Neural progenitor cell (in vitro differentiated cells): ENCODE measurements at regions not wholly inside any gene's neighbourhood (a gene's known extent, or its start where the extent isn't known, plus 50 kb on each side); places are given as distances from the start of the nearest gene placed in this dataset.
"Not testable (repeated sequence)": the region's sequence is repeated elsewhere in the genome, so short reads cannot be mapped to it uniquely, and the experiment has no call there.

Experiments
- DNase-seq: peaks from one replicate; pipeline ENCODE4 v3.0.0-alpha.2; 2016; ENCODE audit warnings: low spot score
- H2AFZ ChIP-seq: fragments of 200-600 bp; sonication (generic); replicated peaks from 2 replicates; pipeline ENCODE4 v1.6.1; 2016; ENCODE audit warnings: antibody characterized with exemption
- H3F3A ChIP-seq: fragments of 200-600 bp; sonication (generic); 2 replicates; pipeline ENCODE4 v1.6.1; 2016; ENCODE audit warnings: antibody characterized with exemption, low read depth
- H3K27ac ChIP-seq: fragments of 200-600 bp; sonication (generic); 2 replicates; pipeline ENCODE4 v1.5.1; 2016; ENCODE audit warnings: mild to moderate bottlenecking
- H3K27me3 ChIP-seq: fragments of 200-600 bp; sonication (generic); 2 replicates; pipeline ENCODE4 v1.6.1; 2016; ENCODE audit warnings: mild to moderate bottlenecking, moderate library complexity
- H3K36me3 ChIP-seq: fragments of 200-600 bp; sonication (generic); 2 replicates; pipeline ENCODE4 v1.5.1; 2016
- H3K4me1 ChIP-seq: fragments of 200-600 bp; sonication (generic); 2 replicates; pipeline ENCODE4 v1.6.1; 2016; ENCODE audit warnings: mixed run types
- H3K4me2 ChIP-seq: fragments of 200-600 bp; sonication (generic); 2 replicates; pipeline ENCODE4 v1.6.1; 2016
- H3K4me3 ChIP-seq: fragments of 200-600 bp; sonication (generic); 2 replicates; pipeline ENCODE4 v1.5.1; 2016
- H3K79me2 ChIP-seq: fragments of 200-600 bp; sonication (generic); 2 replicates; pipeline ENCODE4 v1.6.1; 2016; ENCODE audit warnings: low read depth
- H3K9ac ChIP-seq: fragments of 200-600 bp; sonication (generic); 2 replicates; pipeline ENCODE4 v1.6.1; 2016
- H3K9me3 ChIP-seq: fragments of 200-600 bp; sonication (generic); 2 replicates; pipeline ENCODE4 v1.5.1; 2016; ENCODE audit warnings: low read depth
- H4K20me1 ChIP-seq: fragments of 200-600 bp; sonication (generic); 2 replicates; pipeline ENCODE4 v1.6.1; 2016; ENCODE audit warnings: low read depth
- H3K27ac Mint-ChIP-seq: 3 replicates; pipeline ENCODE4 v1.8.0; 2021; ENCODE audit warnings: mixed read lengths
- H3K27me3 Mint-ChIP-seq: 2 replicates; pipeline ENCODE4 v1.8.0; 2022; ENCODE audit warnings: low read depth, mild to moderate bottlenecking, inconsistent platforms, moderate library complexity, mixed read lengths; ENCODE audit not compliant: insufficient read depth
- H3K36me3 Mint-ChIP-seq: 3 replicates; pipeline ENCODE4 v1.8.0; 2021; ENCODE audit warnings: mixed read lengths
- H3K4me1 Mint-ChIP-seq: 3 replicates; pipeline ENCODE4 v1.8.0; 2021; ENCODE audit warnings: mixed read lengths
- H3K4me3 Mint-ChIP-seq: 3 replicates; pipeline ENCODE4 v1.8.0; 2021; ENCODE audit warnings: mild to moderate bottlenecking, moderate library complexity, mixed read lengths
- H3K9me3 Mint-ChIP-seq: 3 replicates; pipeline ENCODE4 v1.8.0; 2020; ENCODE audit warnings: mixed read lengths
- EZH2 ChIP-seq: fragments of 200-600 bp; sonication (generic); IDR thresholded peaks from 2 replicates; pipeline ENCODE4 v1.6.1; 2017; ENCODE audit warnings: antibody characterized with exemption, mild to moderate bottlenecking, moderate library complexity
- EZH2phosphoT487 ChIP-seq: fragments of 200-600 bp; sonication (generic); IDR thresholded peaks from 2 replicates; pipeline ENCODE4 v1.6.1; 2017; ENCODE audit warnings: antibody characterized with exemption
- TF ChIP-seq, protein P1 (sequence below): fragments of 200-600 bp; sonication (generic); IDR thresholded peaks from 2 replicates; pipeline ENCODE4 v1.5.1; 2017; ENCODE audit warnings: antibody characterized with exemption, mild to moderate bottlenecking

GRCh38 chr17:64732336-64733006, 70.4 kb upstream of the SMURF2 start:
- no peak overlapping the region for H2AFZ ChIP-seq
- TF ChIP-seq EZH2phosphoT487: no peak
- TF ChIP-seq, protein P1, sequence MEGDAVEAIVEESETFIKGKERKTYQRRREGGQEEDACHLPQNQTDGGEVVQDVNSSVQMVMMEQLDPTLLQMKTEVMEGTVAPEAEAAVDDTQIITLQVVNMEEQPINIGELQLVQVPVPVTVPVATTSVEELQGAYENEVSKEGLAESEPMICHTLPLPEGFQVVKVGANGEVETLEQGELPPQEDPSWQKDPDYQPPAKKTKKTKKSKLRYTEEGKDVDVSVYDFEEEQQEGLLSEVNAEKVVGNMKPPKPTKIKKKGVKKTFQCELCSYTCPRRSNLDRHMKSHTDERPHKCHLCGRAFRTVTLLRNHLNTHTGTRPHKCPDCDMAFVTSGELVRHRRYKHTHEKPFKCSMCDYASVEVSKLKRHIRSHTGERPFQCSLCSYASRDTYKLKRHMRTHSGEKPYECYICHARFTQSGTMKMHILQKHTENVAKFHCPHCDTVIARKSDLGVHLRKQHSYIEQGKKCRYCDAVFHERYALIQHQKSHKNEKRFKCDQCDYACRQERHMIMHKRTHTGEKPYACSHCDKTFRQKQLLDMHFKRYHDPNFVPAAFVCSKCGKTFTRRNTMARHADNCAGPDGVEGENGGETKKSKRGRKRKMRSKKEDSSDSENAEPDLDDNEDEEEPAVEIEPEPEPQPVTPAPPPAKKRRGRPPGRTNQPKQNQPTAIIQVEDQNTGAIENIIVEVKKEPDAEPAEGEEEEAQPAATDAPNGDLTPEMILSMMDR: no peak
- TF ChIP-seq EZH2: no peak
- no peaks in the 10 kb centered on the region for H4K20me1 ChIP-seq
- no peaks in the 10 kb centered on the region for H3K27me3 ChIP-seq
- no peaks in the 10 kb centered on the region for H3K4me1 ChIP-seq
- H3K27ac ChIP-seq: no peak overlapping the region
- Mint-ChIP-seq H3K27me3 (peaks cover 9% of the 10 kb centered on the region), H3K9me3 (no peaks in the 10 kb centered on the region), H3K27ac (no peak overlapping the region), H3K36me3 (no peaks in the 10 kb centered on the region), H3K4me3 (no peak overlapping the region), H3K4me1 (no peaks in the 10 kb centered on the region)
- no peak overlapping the region for H3K4me3 ChIP-seq
- no peak for DNase-seq
- no peak overlapping the region for H3K4me2 ChIP-seq
- no peaks in the 10 kb centered on the region for H3K9me3 ChIP-seq
- no peaks in the 10 kb centered on the region for H3F3A ChIP-seq
- H3K79me2 ChIP-seq: no peaks in the 10 kb centered on the region
- H3K9ac ChIP-seq: no peak overlapping the region
- H3K36me3 ChIP-seq: no peaks in the 10 kb centered on the region

GRCh38 chr17:64730023-64730422, 67.9 kb upstream of the SMURF2 start:
- H3K9me3 Mint-ChIP-seq, H3K27ac Mint-ChIP-seq, H3K4me1 Mint-ChIP-seq, H3K4me2 ChIP-seq, H3K4me3 Mint-ChIP-seq, H3K79me2 ChIP-seq, H3K27me3 Mint-ChIP-seq, H3K4me1 ChIP-seq, H3K9me3 ChIP-seq, H3K4me3 ChIP-seq, H3F3A ChIP-seq, H2AFZ ChIP-seq, DNase-seq, H4K20me1 ChIP-seq, H3K27ac ChIP-seq, H3K27me3 ChIP-seq, H3K36me3 ChIP-seq, H3K36me3 Mint-ChIP-seq, H3K9ac ChIP-seq: not testable (repeated sequence)

- H3K4me3 Mint-ChIP-seq: no peak overlapping the region
- Histone ChIP-seq H3K4me2 (no peak overlapping the region), H3K9me3 (no peaks in the 10 kb centered on the region), H2AFZ (no peak overlapping the region), H4K20me1 (no peaks in the 10 kb centered on the region), H3K27me3 (no peaks in the 10 kb centered on the region), H3K4me3 (no peak overlapping the region), H3F3A (no peaks in the 10 kb centered on the region), H3K36me3 (no peaks in the 10 kb centered on the region), H3K27ac (no peak overlapping the region), H3K4me1 (no peaks in the 10 kb centered on the region), H3K79me2 (no peaks in the 10 kb centered on the region), H3K9ac (no peak overlapping the region)
- TF ChIP-seq EZH2phosphoT487: no peak
- TF ChIP-seq EZH2: no peak
- TF ChIP-seq, protein P1: no peak
- peaks cover 5% of the 10 kb centered on the region for H3K27me3 Mint-ChIP-seq
- H3K27ac Mint-ChIP-seq: no peak overlapping the region
- no peaks in the 10 kb centered on the region for H3K36me3 Mint-ChIP-seq
- no peak for DNase-seq
- no peaks in the 10 kb centered on the region for H3K4me1 Mint-ChIP-seq
- no peaks in the 10 kb centered on the region for H3K9me3 Mint-ChIP-seq
These were observed 67.1 kb upstream of the SMURF2 start for GRCh38 chr17:64729201-64729600.

DNA sequence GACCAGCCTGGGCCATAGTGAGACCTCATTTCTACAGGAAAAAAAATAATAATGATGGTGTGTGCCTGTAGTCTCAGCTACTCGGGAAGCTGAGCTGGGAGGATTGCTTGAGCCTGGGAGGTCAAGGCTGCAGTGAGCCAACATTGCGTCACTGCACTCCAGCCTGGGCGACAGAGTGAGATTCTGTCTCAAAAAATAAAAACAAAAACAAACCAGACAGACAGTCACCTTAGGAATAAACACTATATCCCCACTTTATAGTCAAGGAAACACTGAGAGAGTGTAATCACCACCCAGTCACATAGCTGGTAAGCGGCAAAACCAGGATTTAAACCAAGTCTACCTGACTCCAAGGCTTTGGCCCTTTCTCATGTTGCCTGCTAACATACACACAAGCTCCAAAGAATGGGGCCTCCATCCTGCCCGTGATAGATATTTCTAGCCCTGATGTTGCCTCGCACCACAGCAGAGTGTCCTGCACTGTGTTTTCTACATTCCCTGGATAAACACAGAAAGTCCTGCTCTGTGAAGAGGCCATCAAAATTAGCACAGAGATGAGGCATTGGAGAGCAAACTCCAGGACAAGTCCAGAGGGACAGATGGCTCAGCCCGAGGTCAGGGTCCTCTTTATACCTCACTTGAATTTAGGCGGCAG, 66.1 kb upstream of the SMURF2 start:
- Mint-ChIP-seq H3K4me3 (no peak overlapping the region), H3K36me3 (no peaks in the 10 kb centered on the region), H3K9me3 (no peaks in the 10 kb centered on the region), H3K4me1 (no peaks in the 10 kb centered on the region), H3K27ac (no peak overlapping the region), H3K27me3 (peaks cover 5% of the 10 kb centered on the region)
- H3K27me3 ChIP-seq: no peaks in the 10 kb centered on the region
- H3F3A ChIP-seq: no peaks in the 10 kb centered on the region
- H3K79me2 ChIP-seq: no peaks in the 10 kb centered on the region
- no peak for TF ChIP-seq EZH2phosphoT487
- H3K27ac ChIP-seq: no peak overlapping the region
- no peak overlapping the region for H3K4me3 ChIP-seq
- no peak for DNase-seq
- H3K9me3 ChIP-seq: no peaks in the 10 kb centered on the region
- H3K9ac ChIP-seq: no peak overlapping the region
- no peaks in the 10 kb centered on the region for H3K36me3 ChIP-seq
- no peak overlapping the region for H3K4me2 ChIP-seq
- H3K4me1 ChIP-seq: no peaks in the 10 kb centered on the region
- no peak overlapping the region for H2AFZ ChIP-seq
- H4K20me1 ChIP-seq: no peaks in the 10 kb centered on the region

DNA sequence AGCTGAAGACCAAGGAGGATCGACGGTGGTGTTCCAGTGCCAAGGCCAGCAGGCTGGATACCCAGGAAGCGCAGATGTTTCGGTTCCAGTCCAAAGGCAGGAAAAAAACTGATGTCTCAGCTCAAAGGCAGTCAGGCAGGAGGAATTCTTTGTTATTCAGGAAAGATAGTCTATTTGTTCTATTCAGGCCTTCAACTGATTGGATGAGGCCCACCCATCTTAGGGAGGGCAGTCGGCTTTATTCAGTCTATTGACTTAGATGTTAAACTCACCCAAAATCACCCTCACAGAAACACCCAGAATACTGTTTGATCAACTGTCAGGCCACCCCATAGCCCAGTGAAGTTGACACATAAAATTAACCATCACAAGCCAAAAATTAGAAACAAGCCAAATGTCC, 63.9 kb upstream of the SMURF2 start:
- H3K27ac Mint-ChIP-seq, H3K27me3 ChIP-seq, H2AFZ ChIP-seq, H3K9me3 Mint-ChIP-seq, H3K9me3 ChIP-seq, H3K4me1 ChIP-seq, H3K4me1 Mint-ChIP-seq, H3K36me3 Mint-ChIP-seq, H3K79me2 ChIP-seq, H3K36me3 ChIP-seq, H3K9ac ChIP-seq, H3K4me3 Mint-ChIP-seq, H4K20me1 ChIP-seq, H3K4me3 ChIP-seq, H3K4me2 ChIP-seq, H3K27me3 Mint-ChIP-seq, H3K27ac ChIP-seq, H3F3A ChIP-seq, DNase-seq: not testable (repeated sequence)

- H3F3A ChIP-seq, H3K9ac ChIP-seq, H3K27me3 Mint-ChIP-seq, H3K4me3 Mint-ChIP-seq, H3K27ac Mint-ChIP-seq, DNase-seq, H3K27ac ChIP-seq, H3K4me3 ChIP-seq, H3K4me2 ChIP-seq, H3K9me3 Mint-ChIP-seq, H3K4me1 ChIP-seq, H3K36me3 Mint-ChIP-seq, H3K79me2 ChIP-seq, H3K27me3 ChIP-seq, H3K36me3 ChIP-seq, H3K4me1 Mint-ChIP-seq, H4K20me1 ChIP-seq, H3K9me3 ChIP-seq: not testable (repeated sequence)
- peak overlapping the region; percentile 18 for H2AFZ ChIP-seq
These were observed 62.1 kb upstream of the SMURF2 start for GRCh38 chr17:64724246-64724645.
